Activated T-helper 1 cell treated with Interleukin-2 at 50 U/mL for 16 hours (primary cell): ENCODE measurements at regions not wholly inside any gene's neighbourhood (a gene's known extent, or its start where the extent isn't known, plus 50 kb on each side); places are given as distances from the start of the nearest gene placed in this dataset.

Experiments
- DNase-seq: peaks from one replicate; pipeline ENCODE4 v3.0.0-alpha.2; 2020; ENCODE audit warnings: low read depth

DNA sequence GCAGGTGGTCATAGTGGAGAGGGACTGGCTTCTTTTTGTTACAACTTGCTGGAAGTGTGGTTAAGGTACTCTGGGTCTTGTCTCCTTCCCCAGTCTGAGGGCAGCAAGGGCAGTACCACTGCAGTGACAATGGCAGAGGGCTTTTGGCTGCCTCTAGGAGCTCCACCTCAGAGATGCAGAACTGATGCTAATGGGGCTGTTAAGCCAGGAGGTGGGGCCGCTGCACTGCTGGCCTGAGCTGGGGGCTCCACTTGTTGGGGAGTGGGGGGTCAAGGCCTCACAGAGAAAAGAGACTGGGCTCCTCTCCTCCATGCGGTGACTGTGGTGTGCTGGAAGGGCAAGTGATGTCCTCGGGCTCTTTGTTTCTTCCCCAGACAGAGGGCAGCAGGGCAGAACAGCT is 135.7 kb downstream of the DSEL start:
- DNase-seq: no peak

DNA sequence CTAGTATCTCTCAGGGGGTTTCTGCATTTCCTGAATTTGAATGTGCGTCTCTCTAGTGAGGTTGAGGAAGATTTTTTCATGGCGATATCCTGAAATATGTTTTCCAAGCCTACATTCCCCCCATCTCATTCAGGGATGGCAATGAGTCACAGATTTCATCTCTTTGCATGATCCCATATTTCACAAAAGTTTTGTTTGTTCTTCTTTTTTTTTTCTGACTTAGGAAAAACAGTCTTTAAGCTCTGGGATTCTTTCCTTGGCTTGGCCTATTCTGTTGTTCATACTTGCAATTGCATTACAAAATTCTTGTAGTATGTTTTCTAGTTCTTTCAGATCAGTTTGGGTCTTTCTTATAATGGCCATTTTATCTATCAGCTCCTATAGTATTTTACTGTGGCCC is 136.5 kb downstream of the DSEL start:
- DNase-seq: no peak

DNA sequence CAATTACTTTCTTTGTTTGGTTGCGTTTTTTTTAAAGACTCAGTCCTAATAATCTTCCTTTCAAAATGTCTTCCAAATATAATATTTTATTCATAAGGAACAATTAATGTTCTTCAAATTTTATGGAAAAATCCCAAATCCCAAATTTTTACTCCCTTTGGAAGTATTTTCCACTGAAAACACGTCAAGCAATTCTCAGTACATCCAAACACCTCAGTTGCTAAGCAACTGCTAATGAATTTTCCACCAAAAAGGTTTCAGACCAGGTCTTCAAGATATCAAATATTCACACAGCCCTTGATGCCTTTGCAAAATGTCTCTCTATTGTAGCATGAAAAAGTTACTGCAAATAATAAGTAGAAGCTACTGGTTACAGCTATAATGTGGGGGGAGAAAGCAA is 140.1 kb downstream of the DSEL start:
- no peak for DNase-seq

DNA sequence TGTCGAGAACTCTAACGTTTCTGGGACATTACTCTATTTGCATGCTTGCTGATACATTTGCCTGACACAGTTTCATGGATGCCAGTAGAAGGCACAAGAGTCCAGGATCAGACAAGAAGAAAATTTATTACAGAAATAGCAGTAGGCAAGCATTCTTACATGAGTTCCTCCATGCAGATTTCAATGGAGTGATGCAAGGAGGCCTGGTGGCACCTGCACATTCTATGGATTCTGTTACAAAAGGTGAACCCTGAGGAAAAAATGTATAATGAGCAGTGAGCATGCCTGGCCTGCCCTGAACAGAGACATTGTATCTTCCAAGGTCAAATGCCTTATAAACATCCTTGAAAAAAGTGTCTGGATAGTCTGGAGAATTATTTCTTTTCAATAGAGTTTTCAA is 142.9 kb downstream of the DSEL start:
- no peak for DNase-seq

DNA sequence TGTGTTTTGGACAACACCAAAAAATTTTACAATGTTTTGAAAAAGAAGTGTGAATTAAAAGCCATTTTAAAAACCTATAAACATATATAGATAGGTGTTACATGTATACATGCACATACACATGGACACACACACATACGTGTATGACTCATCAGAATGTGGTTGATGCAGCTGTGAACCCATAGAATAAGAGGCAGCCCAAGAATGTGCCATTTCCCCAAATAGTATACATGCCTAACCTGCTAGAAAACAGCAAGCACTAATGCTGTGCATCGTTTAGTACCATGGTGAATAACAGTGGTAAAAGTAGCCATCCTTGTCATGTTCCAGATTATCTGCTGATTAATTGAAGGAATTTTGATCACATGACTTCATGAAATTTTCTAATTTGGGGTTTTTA is 149.0 kb downstream of the DSEL start:
- no peak for DNase-seq

DNA sequence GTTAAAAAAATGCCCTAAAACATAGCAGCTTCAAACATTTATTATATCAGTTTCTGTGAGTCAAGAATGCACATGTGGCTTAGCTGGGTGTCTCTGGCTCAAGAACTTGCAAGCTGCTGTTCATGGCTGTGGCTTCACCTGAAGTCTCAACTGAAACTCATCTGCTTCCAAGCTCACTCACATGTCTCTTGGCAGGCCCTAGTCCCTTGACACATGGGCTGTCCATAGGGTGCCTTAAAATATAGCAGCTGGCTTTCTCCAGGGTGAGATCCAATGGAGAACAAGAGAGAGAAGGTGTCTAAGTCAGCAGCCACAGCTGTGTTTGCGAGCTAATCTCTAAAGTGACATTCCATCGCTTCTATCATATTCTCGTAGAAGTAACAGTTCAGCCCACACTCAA is 152.8 kb downstream of the DSEL start:
- no peak for DNase-seq

DNA sequence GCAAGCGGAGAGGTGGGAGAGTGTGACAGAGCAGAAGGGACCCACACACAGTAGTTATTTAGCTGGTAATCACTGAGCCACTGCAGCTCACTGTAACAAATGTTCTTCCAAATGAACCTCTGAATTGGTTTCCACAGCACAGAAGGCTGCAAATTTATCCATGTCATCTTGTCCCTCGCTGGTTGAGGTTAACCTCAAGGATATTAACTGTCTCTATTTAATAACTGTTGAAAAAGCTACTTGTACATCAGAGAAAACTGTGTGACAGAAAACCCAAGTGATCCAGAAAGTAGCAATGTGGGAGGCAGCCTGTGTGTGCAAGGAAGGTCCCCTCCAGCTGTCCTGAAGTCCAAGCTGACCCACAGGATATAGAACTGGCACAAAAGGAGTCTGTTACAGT is 153.6 kb downstream of the DSEL start:
- DNase-seq: no peak

DNA sequence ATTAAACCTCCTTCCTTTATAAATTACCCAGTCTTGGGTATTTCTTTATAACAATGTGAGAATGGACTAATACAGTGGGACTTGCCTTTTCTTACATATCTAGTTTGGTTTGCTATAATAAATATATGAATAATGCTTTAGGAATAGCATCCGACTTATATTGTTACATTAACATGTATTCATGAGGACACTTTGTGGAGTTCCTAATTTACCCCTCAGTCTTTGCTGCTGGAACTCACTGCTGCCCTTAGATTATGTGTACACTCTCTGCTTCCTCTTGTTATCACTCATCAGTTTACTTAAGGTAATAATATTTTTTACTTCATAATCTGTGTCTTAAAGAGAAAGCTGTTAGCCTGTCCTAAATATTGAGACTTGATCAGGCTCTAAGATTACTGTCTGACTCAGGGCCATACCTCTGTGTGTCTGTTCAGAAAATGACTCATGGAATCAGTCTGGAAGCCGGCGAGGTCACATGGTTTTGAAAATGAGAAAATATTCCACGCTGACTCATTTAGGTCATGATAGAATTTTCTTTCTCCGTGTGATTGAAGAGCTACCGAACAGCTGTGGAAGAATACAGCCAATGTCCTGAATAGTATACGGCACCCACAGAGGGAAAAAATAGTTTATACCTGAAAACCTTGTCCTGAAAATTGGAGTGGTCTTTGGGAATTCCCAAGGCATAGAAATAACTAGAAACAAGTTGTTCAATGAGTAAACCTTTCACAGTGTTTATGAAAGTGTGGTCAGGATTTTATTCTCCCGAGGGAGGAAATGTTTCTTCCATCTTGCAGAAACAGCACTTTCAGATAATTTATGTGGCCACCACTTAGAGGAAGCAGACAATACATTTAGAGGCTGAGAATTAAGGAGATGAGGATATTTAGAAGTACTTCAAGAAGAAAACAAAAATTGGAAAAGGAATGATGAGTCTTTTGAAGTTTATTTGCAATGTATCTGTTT is 156.4 kb downstream of the DSEL start:
- DNase-seq: no peak

DNA sequence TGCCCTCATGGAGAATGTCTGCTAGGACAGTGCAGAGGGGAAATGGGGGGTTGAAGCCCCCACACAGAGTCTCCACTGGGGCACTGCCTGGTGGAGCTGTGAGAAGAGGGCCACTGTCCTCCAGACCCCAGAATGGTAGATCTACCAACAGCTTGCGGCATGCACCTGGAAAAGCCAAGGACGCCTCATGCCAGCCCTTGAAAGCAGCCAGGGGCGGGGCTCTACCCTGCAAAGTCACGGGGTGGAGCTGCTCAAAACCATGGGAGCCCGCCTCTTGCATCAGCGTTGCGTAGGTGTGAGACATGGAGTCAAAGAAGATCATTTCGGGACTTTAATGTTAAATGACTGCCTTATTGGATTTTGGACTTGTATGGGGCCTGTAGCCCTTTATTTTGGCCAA is 157.6 kb downstream of the DSEL start:
- DNase-seq: no peak

DNA sequence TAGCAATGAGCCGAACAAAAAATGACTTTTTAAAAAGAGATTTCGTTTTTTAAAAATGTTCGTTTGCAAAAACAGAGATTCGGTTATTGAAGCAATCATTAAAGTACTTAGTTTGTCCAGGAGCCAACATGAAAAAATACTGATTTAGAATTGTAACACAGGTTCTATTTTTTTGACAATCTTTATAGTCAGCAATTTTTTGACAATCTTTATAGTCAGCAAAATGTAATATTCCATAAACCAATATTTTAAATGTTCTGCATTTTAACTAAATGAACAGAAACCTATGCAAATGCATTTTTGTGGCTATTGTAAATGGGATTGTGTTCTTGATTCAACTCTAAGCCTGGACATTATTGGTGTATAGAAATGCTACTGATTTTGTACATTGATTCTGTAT is 161.8 kb downstream of the DSEL start:
- DNase-seq: no peak

DNA sequence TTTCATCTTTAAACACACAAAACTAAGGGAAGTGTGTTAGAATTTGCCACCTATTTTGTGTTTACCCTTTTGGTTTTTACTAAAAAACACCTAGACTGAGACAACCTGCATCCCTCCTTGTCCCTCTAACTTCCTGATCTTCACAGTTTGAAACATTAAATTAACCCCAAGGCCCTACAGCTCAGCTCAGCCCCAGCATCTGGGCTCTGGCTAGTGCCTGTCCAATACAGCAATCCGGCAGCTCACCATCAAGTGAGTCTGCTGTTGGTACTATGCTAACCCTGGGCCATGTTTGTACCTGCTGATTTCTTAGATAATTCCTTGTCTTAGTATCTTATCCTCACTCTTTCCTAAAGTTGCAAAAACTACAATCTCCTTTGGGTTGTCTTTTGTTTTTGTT is 162.4 kb downstream of the DSEL start:
- DNase-seq: no peak

DNA sequence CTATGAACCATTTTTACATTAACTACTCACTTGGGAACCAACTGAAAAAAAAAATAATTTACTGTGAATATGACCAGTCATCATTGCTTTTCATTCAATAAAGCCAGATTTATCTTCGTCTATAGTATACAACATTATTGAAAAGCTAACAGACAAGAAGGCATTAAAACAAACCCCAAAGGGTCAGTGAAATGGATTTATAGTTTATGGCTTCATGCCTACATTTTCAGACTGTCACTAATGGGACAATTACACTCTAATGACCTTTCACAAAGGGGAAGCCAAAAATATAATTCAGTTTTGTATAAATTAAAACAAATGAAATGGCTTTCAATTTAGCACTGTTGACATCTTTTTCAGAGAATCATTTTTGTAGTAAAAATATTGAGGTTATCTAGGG is 169.1 kb downstream of the DSEL start:
- DNase-seq: no peak

DNA sequence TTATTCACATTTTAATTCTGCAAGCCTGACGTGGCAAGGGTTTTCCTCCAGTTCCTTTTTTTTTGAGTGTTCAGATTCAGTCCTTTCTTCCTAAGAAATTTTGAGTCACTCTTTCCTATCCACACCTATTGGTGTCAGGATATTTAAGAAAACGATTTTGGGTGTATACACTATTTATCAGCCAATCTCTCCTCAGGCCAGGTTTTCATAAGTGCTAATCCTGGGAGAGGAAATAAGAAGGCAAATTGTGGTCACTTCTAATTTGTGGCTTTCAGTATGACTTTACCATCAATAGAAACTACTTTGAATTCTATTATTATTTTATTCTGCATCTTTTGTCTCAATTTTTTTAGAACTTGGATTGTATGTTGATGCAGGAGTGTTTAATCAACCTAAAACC is 174.4 kb downstream of the DSEL start:
- DNase-seq: no peak

DNA sequence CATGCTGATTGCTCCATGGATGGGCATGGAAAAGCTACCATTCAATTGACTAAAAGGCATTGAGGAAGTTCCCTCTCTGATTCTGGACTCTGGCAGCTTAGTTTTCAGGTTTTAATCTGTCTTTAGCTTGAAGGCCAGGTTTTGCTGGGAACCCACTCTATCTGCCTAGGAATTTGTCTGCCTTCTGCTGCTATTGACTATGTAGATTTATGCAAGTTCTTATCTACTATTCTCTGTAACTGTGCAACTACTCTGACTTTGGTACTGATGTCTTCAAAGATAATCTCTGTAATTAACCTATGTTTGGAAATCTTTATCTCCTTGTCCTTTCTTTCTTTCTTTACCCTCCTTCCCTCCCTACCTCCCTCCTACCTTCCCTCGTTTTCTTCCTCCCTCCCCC is 178.8 kb downstream of the DSEL start:
- DNase-seq: no peak

DNA sequence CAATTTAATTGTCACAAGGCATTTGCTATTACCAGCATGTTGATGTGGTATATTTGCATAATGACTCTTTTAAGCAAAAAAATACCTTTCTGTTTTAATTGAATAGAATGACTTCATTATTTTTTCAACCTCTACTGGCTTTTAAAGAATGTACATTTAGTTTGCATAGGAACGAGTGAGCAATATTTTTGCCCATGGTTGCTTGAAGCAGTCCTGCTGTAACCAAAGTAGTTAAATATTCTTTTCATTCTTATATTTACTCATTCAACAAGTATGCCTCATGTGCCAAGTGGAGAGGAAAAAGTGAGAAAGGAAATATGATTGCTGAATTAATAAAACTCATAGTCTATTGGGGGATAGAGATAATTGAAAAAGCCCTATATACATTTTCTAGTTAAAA is 184.7 kb downstream of the DSEL start:
- DNase-seq: no peak

DNA sequence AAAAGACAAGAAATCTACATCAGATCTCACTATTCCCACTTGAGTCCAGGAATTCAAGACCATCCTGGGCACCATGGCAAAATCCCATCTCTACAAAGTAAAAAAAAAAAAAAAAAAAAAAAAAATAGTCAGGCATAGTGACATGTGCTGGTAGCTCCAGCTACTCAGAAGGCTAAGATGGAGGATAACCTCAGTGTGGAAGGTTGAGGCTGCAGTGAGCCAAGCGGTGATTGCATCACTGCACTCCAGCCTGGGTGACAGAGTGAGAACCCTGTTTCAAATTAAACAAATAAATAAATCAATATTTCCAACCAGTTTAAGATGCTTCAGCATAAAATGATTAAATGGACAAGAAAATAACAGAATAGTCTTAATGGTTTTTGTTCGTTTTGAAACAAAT is 197.4 kb downstream of the DSEL start:
- DNase-seq: no peak

DNA sequence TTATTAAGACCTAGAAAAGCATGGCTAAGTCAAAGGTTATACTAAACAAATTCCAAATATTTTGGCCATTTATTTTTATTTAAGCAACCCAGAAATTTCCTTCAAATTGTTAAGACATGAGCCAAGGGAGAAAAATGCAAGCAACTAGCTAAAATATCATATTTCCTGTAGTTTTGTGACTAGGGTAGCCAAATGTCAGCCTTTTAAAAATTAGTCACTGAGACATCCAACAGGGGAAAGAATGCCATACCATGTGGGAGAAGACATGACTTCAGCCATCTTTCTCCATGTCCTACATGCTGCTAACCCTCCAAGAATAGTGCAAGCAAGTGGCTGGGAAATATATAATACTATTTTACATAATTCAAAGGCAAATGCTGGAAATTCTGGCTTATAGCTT is 197.9 kb downstream of the DSEL start:
- DNase-seq: no peak

DNA sequence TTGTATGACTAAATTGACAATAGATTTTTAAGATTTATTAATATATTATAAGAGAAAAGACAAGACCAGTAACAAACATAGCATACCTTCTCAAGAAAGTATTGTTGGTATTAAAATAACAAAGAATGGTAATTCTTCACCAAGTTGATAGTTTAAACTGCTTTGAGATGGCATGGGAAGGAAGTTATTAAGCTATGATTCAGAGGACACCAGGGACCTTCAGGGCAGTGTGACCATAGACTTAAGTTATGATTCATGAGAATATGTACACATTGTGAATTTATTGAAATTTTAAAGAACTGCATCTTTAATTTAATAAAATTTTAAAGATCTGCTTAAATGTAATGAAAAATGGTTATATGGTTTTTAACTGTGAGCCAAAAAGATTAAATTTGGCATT is 205.7 kb downstream of the DSEL start:
- DNase-seq: no peak

DNA sequence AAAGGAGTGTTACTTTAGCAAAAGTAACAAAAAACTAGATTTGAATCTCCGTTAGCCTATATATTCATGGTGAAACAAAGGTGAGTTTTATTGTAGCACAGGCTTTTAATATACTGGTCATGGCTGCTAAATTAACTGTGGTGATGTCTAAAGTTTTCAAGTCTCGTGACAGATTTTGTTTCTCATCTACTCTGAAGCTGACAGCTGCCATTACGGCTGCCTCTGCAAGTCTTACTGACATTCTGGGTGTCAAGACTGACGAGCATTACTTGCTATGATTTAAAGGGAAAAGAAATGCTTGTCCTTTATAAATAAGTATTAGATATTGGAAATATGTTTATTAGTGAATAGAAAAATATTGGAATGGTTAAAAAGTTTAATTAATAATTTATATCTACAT is 207.7 kb downstream of the DSEL start:
- DNase-seq: no peak

DNA sequence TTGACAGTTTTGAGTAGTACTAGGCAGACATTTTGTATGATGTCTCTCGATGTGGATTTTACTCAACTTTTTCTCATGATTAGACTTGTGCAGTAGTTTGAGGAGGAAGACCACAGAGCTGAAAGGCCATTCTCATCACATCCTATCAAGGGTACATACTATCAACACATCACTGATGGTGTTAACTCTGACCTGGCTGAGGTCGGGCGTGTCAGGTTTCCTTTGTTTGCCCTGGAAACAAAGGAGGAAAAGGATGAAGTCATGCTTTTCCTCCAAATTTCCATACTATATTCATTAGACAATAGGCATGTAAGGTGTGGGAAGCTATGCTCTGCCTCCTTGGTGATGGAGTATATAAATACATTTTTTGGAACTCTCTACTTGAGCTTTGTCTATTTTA is 211.1 kb downstream of the DSEL start:
- DNase-seq: no peak

DNA sequence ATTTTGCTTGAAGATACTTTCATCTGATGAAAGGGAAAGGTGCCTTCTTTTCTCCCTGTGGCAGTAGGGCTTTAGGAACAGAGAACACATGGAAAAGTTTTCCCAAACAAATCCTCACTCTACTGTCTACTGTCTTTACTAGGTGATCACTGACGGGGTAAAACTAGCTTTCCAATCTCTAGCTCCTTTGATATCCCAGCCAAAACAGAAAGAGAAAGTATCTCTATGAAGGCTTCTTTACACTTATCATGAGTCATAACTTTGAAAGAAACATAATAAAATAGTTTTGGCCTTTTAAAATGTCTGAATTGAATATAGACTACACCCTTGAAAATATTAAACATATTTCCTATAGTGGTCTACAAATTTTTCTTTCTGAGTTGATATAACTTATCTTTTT is 214.5 kb downstream of the DSEL start:
- DNase-seq: no peak

DNA sequence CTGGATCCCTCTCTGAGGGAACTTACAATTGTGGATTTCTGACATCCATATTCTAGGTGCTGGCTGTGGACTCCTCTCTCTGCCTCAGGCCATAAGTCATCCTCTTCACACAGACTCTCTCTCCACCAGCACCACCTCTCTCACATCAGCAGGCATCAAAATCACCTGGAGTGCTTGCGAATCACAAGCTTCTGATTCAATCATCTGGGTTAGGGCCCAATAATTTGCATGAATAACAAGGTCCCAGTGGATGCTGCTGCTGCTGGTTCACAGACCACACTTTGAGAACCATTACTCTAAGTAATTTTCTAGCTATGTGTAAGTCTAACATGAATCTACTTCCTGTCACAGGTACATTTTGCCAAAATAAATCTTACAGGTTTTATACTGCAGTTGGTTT is 214.9 kb downstream of the DSEL start:
- no peak for DNase-seq

DNA sequence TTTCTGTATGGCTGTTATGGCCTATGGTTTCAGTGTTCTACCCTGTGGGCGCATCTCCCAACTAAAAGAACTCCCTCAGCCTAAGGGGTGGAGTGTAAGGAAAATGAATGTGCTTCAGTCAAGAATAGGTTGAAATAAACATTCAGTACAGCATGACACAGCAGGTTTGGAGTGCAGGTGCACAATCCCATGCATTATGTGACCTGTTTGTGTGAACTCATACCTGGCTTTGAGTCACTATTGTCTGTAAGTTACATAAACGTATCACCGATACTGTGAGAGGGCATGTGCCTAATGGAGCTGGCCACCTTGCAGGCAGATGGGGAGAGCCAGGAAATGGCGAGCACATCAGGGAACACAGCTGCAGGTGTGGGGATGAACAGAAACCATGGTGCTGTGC is 216.0 kb downstream of the DSEL start:
- DNase-seq: no peak

DNA sequence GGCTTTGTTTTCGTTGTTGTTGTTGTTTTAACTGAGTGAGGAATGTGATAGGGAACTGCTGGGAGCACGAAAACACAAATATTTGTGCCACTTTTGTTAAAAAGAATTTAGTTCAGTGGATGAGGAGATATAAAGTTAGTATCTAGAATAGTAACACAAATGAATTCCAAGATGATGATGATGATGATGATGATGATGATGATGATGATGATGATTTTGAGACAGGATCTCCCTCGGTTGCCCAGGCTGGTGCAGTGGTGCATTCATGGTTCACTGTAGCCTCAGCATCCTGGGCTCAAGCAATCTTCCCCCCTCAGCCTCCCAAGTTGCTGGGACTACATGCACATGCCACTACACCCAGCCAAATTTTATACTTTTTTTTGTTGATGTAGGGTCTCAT is 223.7 kb downstream of the DSEL start:
- no peak for DNase-seq
